Liver (tissue), 2 donors: ENCODE measurements at regions not wholly inside any gene's neighbourhood (a gene's known extent, or its start where the extent isn't known, plus 50 kb on each side); places are given as distances from the start of the nearest gene placed in this dataset.

ENCODE experiments used
- JUND ChIP-seq, 2 donors: IDR thresholded peaks; 2 replicates each; pipeline ENCODE4 v1.6.1; 2016; ENCODE audit warnings: antibody characterized with exemption in 2 of 2
- REST ChIP-seq: IDR thresholded peaks from 2 replicates; pipeline ENCODE4 v1.6.1; 2016; ENCODE audit warnings: antibody characterized with exemption, mild to moderate bottlenecking
- donor health status: healthy.

GRCh38 chr3:5699313-5699712 lies 511.8 kb downstream of the EDEM1 start:
- TF ChIP-seq REST (no peak), JUND (IDR thresholded peaks at IDR 0.05) (no peak)
